Heart right ventricle (tissue), 16 donors: ENCODE measurements at regions not wholly inside any gene's neighbourhood (a gene's known extent, or its start where the extent isn't known, plus 50 kb on each side); places are given as distances from the start of the nearest gene placed in this dataset.

Experiments
- ATAC-seq, 8 donors: fragments of 200-7000 bp; cut with Tn5 transposase; one replicate each; pipeline ENCODE4 v1.9.1; 2020; ENCODE audit warnings: mild to moderate bottlenecking in 8 of 8, moderate library complexity in 8 of 8, moderate number of reproducible peaks in 1 of 8
- DNase-seq, 2 donors: peaks; one replicate each; pipeline ENCODE4 v3.0.0-alpha.2; 2020
- H3K27ac ChIP-seq, 10 donors: fragments of 200-600 bp; sonication (generic) in 2 of 10; one replicate each; pipeline versions ENCODE4 v1.5.0 to v1.8.0; 2020 to 2022; ENCODE audit warnings: mild to moderate bottlenecking in 3 of 10
- H3K27me3 ChIP-seq, 7 donors: fragments of 200-600 bp; one replicate each; pipeline ENCODE4 v1.8.0; 2021 to 2022; ENCODE audit warnings: mild to moderate bottlenecking in 2 of 7
- H3K36me3 ChIP-seq, 9 donors: fragments of 200-600 bp; sonication (generic) in 1 of 9; one replicate each; pipeline versions ENCODE4 v1.5.0 to v1.8.0; 2020 to 2022; ENCODE audit warnings: mild to moderate bottlenecking in 2 of 9
- H3K4me1 ChIP-seq, 9 donors: fragments of 200-600 bp; sonication (generic) in 1 of 9; one replicate each; pipeline versions ENCODE4 v1.5.0 to v1.8.0; 2020 to 2022; ENCODE audit warnings: mild to moderate bottlenecking in 4 of 9
- H3K4me3 ChIP-seq, 10 donors: fragments of 200-600 bp; sonication (generic) in 2 of 10; one replicate each; pipeline versions ENCODE4 v1.5.0 to v1.8.0; 2020 to 2022; ENCODE audit warnings: mild to moderate bottlenecking in 7 of 10, moderate library complexity in 2 of 10
- H3K9me3 ChIP-seq, 11 donors: fragments of 200-600 bp in 10 of 11; sonication (generic) in 2 of 11; one replicate each; pipeline versions ENCODE4 v1.5.0 to v1.8.0; 2013 to 2022; ENCODE audit warnings: mild to moderate bottlenecking in 2 of 11, control low read depth in 1 of 11, moderate library complexity in 1 of 11
- WGBS, 2 donors: extraction: QIAGEN DNeasy Blood & Tissue Kit; methylation state at CpG; one replicate each; pipeline ENCODE4 v1.1.7; 2013; ENCODE audit warnings: inconsistent platforms in 1 of 2; 5-methylcytosine and 5-hydroxymethylcytosine counted together
- intact Hi-C, 10 donors: fragments of 100-400 bp; cut with DNase I; formaldehyde crosslinking; loops; one replicate each; pipeline versions ENCODE4 v1.11.1 to v1.14.2; 2022
- TF ChIP-seq, protein P1 (sequence below), 9 donors: fragments of 200-600 bp; sonication (generic) in 2 of 9; IDR thresholded peaks; one replicate each; pipeline versions ENCODE4 v1.5.0 to v1.8.0; 2021 to 2022; ENCODE audit warnings: antibody characterized with exemption in 9 of 9, mild to moderate bottlenecking in 5 of 9, moderate library complexity in 1 of 9
- donor health status: Arrhythmogenic right ventricular cardiomyopathy.
- donor health status: ischemic (EF 13 %, LVEDD 7.1; RV severe dilation, severe dysfunction).
- donor health status: healthy with polysubstance abuse.
- donor health status: DM: no; HTN: yes; CAD: no.
- donor health status: DM: no; HTN: no; CAD: no.
- donor health status: ischemic (EF 25% LVEDD 6.9; RV normal size, moderate dysfunction).
- donor health status: ischemic (EF 25% LVEDD 5.7; RV mildly dilated, moderate dysfunction).
- donor health status: healthy.
- donor health status: DM: yes; HTN: yes; CAD: no.
- donor health status: Ischemic cardiomyopathy.
- donor health status: ischemic (EF 35%, LVEDD 5.7; RV mildly dilated, moderate dysfunction).
- donor health status: nonischemic (EF 11% LVEDD 7.7; RV severe dilation, severe dysfunction).
- donor health status: DM: yes; HTN: yes; CAD: no.
- donor health status: PGD.
- donor health status: ischemic (EF 29% LVEDD 5.4; RV normal size, mild dysfunction).
- donor health status: nonischemic (EF 23%, LVEDD 6.1; RV moderate dilation, normal function).

GRCh38 chr3:117479095-117479494 lies 769.5 kb downstream of the TUSC7 start:
- intact Hi-C loops, result no loop called here
- ATAC-seq, result no peak
- Histone ChIP-seq H3K27me3 (no peaks in the 10 kb centered on the region), H3K27ac (no peak overlapping the region), H3K4me3 (no peak overlapping the region), H3K4me1 (no peaks in the 10 kb centered on the region), H3K36me3 (no peaks in the 10 kb centered on the region), H3K9me3 (peaks cover 0 to 3% (median 0%) of the 10 kb centered on the region in 11 donors)
- DNase-seq, result no peak
- WGBS, 2 donors, result 85 to 86% methylated on average over 2 of the region's 2 CpGs
- TF ChIP-seq, protein P1, sequence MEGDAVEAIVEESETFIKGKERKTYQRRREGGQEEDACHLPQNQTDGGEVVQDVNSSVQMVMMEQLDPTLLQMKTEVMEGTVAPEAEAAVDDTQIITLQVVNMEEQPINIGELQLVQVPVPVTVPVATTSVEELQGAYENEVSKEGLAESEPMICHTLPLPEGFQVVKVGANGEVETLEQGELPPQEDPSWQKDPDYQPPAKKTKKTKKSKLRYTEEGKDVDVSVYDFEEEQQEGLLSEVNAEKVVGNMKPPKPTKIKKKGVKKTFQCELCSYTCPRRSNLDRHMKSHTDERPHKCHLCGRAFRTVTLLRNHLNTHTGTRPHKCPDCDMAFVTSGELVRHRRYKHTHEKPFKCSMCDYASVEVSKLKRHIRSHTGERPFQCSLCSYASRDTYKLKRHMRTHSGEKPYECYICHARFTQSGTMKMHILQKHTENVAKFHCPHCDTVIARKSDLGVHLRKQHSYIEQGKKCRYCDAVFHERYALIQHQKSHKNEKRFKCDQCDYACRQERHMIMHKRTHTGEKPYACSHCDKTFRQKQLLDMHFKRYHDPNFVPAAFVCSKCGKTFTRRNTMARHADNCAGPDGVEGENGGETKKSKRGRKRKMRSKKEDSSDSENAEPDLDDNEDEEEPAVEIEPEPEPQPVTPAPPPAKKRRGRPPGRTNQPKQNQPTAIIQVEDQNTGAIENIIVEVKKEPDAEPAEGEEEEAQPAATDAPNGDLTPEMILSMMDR (IDR thresholded peaks at IDR 0.05), result no peak

- H3K4me1 ChIP-seq, result no peaks in the 10 kb centered on the region
- TF ChIP-seq, protein P1 (IDR thresholded peaks at IDR 0.05), result no peak
- DNase-seq (no peak), ATAC-seq (no peak)
- no peak overlapping the region for H3K4me3 ChIP-seq
- intact Hi-C loops, result no loop called here
- peaks cover 0 to 3% (median 0%) of the 10 kb centered on the region in 11 donors for H3K9me3 ChIP-seq
- 53 to 57% methylated on average over 3 of the region's 3 CpGs for WGBS, 2 donors
- no peaks in the 10 kb centered on the region for H3K27me3 ChIP-seq
- H3K36me3 ChIP-seq, result no peaks in the 10 kb centered on the region
- no peak overlapping the region for H3K27ac ChIP-seq
Observed at GRCh38 chr3:117480525-117480924, 770.9 kb downstream of the TUSC7 start.

DNA sequence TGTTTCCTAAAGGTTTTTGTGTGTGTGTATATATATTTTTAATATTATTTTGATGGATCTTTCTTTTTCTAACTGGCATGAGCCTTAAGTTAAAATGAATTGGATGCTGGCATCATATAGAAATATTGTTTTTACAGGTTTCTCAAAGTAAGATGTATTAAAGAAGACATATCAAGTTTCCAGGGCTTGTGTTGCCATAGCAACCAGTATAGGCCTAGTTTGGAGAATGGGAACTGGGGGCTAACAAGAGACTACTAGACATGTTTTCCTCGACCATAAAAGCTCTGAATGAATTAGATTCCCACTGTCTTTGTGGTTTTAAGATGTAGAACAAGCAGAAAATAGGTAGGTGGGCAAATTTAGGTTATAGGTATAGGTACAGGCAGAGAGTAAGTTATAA lies 771.4 kb downstream of the TUSC7 start:
- ATAC-seq, result no peak
- H3K36me3 ChIP-seq, result no peaks in the 10 kb centered on the region
- DNase-seq, result no peak
- 57 to 71% methylated on average over 1 of the region's 1 CpG for WGBS, 2 donors
- intact Hi-C loops, result no loop called here
- no peak overlapping the region for H3K27ac ChIP-seq
- H3K9me3 ChIP-seq, result peaks cover 0 to 3% (median 0%) of the 10 kb centered on the region in 11 donors
- TF ChIP-seq, protein P1 (IDR thresholded peaks at IDR 0.05), result no peak
- no peaks in the 10 kb centered on the region for H3K27me3 ChIP-seq
- no peaks in the 10 kb centered on the region for H3K4me1 ChIP-seq
- H3K4me3 ChIP-seq, result no peak overlapping the region

- H3K36me3 ChIP-seq, result no peaks in the 10 kb centered on the region
- H3K27me3 ChIP-seq, result no peaks in the 10 kb centered on the region
- no peak overlapping the region for H3K27ac ChIP-seq
- no peak for DNase-seq
- no peak overlapping the region for H3K4me3 ChIP-seq
- WGBS, 2 donors, result 90 to 92% methylated on average over 4 of the region's 4 CpGs
- TF ChIP-seq, protein P1 (IDR thresholded peaks at IDR 0.05), result no peak
- peaks cover 0 to 3% (median 0%) of the 10 kb centered on the region in 11 donors for H3K9me3 ChIP-seq
- no peaks in the 10 kb centered on the region for H3K4me1 ChIP-seq
- ATAC-seq, result no peak
- intact Hi-C loops, result no loop called here
Observed at GRCh38 chr3:117483839-117484238, 774.3 kb downstream of the TUSC7 start.
